Brain microvascular endothelial cell (primary cell): ENCODE measurements at regions not wholly inside any gene's neighbourhood (a gene's known extent, or its start where the extent isn't known, plus 50 kb on each side); places are given as distances from the start of the nearest gene placed in this dataset.

ENCODE experiments used
- DNase-seq: peaks from one replicate; pipeline ENCODE4 v3.0.0-alpha.2; 2020
- H3K27ac ChIP-seq: fragments of 250-450 bp; sonication (Bioruptor Pico); 2 replicates; pipeline ENCODE4 v1.5.1; 2020; ENCODE audit warnings: mild to moderate bottlenecking, moderate library complexity
- H3K27me3 ChIP-seq: fragments of 250-450 bp; sonication (Bioruptor Pico); replicated peaks from 2 replicates; pipeline ENCODE4 v1.5.1; 2020; ENCODE audit warnings: mild to moderate bottlenecking
- H3K36me3 ChIP-seq: fragments of 250-450 bp; sonication (Bioruptor Pico); replicated peaks from 2 replicates; pipeline ENCODE4 v1.5.1; 2020; ENCODE audit warnings: mild to moderate bottlenecking
- H3K4me3 ChIP-seq: 2 replicates; pipeline ENCODE4 v1.5.1; 2011; ENCODE audit warnings: low read depth, mild to moderate bottlenecking, control low read depth, low read length, moderate library complexity
- in situ Hi-C: cut with HindIII; loops from 2 replicates; pipeline ENCODE4 v1.10.0; 2017; ENCODE audit warnings: low sequenced_read_pairs, low pct_ligation_motif_present
- TF ChIP-seq, protein P1 (sequence below): IDR thresholded peaks from 2 replicates; pipeline ENCODE4 v1.5.1; 2011; ENCODE audit warnings: low read depth, mild to moderate bottlenecking, moderate library complexity, low read length, control low read depth, inconsistent platforms; ENCODE audit errors: missing control alignments

- in situ Hi-C loops = no loop called here
- TF ChIP-seq, protein P1, sequence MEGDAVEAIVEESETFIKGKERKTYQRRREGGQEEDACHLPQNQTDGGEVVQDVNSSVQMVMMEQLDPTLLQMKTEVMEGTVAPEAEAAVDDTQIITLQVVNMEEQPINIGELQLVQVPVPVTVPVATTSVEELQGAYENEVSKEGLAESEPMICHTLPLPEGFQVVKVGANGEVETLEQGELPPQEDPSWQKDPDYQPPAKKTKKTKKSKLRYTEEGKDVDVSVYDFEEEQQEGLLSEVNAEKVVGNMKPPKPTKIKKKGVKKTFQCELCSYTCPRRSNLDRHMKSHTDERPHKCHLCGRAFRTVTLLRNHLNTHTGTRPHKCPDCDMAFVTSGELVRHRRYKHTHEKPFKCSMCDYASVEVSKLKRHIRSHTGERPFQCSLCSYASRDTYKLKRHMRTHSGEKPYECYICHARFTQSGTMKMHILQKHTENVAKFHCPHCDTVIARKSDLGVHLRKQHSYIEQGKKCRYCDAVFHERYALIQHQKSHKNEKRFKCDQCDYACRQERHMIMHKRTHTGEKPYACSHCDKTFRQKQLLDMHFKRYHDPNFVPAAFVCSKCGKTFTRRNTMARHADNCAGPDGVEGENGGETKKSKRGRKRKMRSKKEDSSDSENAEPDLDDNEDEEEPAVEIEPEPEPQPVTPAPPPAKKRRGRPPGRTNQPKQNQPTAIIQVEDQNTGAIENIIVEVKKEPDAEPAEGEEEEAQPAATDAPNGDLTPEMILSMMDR = no peak
- Histone ChIP-seq H3K4me3 (no peak overlapping the region), H3K36me3 (no peaks in the 10 kb centered on the region), H3K27me3 (no peaks in the 10 kb centered on the region), H3K27ac (no peak overlapping the region)
- DNase-seq = no peak
Measured at GRCh38 chr10:33093362-33093761, 135.3 kb upstream of the ITGB1 start.

- Histone ChIP-seq H3K36me3 (no peaks in the 10 kb centered on the region), H3K4me3 (no peak overlapping the region), H3K27ac (no peak overlapping the region), H3K27me3 (no peaks in the 10 kb centered on the region)
- TF ChIP-seq, protein P1 = no peak
- no peak for DNase-seq
- in situ Hi-C loops = no loop called here
Measured at GRCh38 chr10:33092596-33092995, 134.6 kb upstream of the ITGB1 start.

GRCh38 chr10:33091201-33091600, 133.2 kb upstream of the ITGB1 start:
- in situ Hi-C loops = no loop called here
- no peak for DNase-seq
- no peak overlapping the region for H3K27ac ChIP-seq
- no peaks in the 10 kb centered on the region for H3K36me3 ChIP-seq
- no peaks in the 10 kb centered on the region for H3K27me3 ChIP-seq
- TF ChIP-seq, protein P1 = no peak
- no peak overlapping the region for H3K4me3 ChIP-seq

- TF ChIP-seq, protein P1 = no peak
- in situ Hi-C loops = no loop called here
- Histone ChIP-seq H3K27me3 (no peaks in the 10 kb centered on the region), H3K27ac (no peak overlapping the region), H3K36me3 (no peaks in the 10 kb centered on the region), H3K4me3 (no peak overlapping the region)
- no peak for DNase-seq
Measured at GRCh38 chr10:33088990-33089389, 131.0 kb upstream of the ITGB1 start.

DNA sequence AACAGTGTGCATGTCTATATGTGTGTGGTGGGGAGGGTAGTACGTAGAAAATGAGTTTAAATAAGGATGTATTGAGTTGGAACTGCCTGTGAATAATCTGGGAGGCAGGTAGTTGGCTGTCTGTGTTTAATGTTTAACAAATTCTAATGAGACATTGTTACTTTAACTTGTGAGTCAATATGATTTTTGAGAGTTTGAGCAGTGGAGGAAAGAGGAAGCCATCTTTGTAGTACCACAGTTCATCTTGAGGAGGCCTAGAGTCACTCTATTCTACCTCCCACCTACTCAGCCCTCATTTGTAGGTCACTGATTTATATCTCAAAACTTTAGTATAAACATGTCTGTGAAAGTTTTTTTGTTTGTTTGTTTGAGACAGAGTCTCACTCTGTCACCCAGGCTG, 129.9 kb upstream of the ITGB1 start:
- Histone ChIP-seq H3K4me3 (no peak overlapping the region), H3K27me3 (no peaks in the 10 kb centered on the region), H3K27ac (no peak overlapping the region), H3K36me3 (no peaks in the 10 kb centered on the region)
- DNase-seq = no peak
- in situ Hi-C loops = no loop called here
- TF ChIP-seq, protein P1 = no peak

GRCh38 chr10:33087152-33087551, 129.1 kb upstream of the ITGB1 start:
- DNase-seq = no peak
- H3K36me3 ChIP-seq = no peaks in the 10 kb centered on the region
- H3K27ac ChIP-seq = no peak overlapping the region
- TF ChIP-seq, protein P1 = no peak
- in situ Hi-C loops = no loop called here
- no peaks in the 10 kb centered on the region for H3K27me3 ChIP-seq
- H3K4me3 ChIP-seq = no peak overlapping the region
